Brain microvascular endothelial cell (primary cell): ENCODE measurements at regions not wholly inside any gene's neighbourhood (a gene's known extent, or its start where the extent isn't known, plus 50 kb on each side); places are given as distances from the start of the nearest gene placed in this dataset.

ENCODE experiments used
- DNase-seq: peaks from one replicate; pipeline ENCODE4 v3.0.0-alpha.2; 2020
- H3K27ac ChIP-seq: fragments of 250-450 bp; sonication (Bioruptor Pico); 2 replicates; pipeline ENCODE4 v1.5.1; 2020; ENCODE audit warnings: mild to moderate bottlenecking, moderate library complexity
- H3K27me3 ChIP-seq: fragments of 250-450 bp; sonication (Bioruptor Pico); replicated peaks from 2 replicates; pipeline ENCODE4 v1.5.1; 2020; ENCODE audit warnings: mild to moderate bottlenecking
- H3K36me3 ChIP-seq: fragments of 250-450 bp; sonication (Bioruptor Pico); replicated peaks from 2 replicates; pipeline ENCODE4 v1.5.1; 2020; ENCODE audit warnings: mild to moderate bottlenecking
- H3K4me3 ChIP-seq: 2 replicates; pipeline ENCODE4 v1.5.1; 2011; ENCODE audit warnings: low read depth, mild to moderate bottlenecking, control low read depth, low read length, moderate library complexity
- in situ Hi-C: cut with HindIII; loops from 2 replicates; pipeline ENCODE4 v1.10.0; 2017; ENCODE audit warnings: low sequenced_read_pairs, low pct_ligation_motif_present
- TF ChIP-seq, protein P1 (sequence below): IDR thresholded peaks from 2 replicates; pipeline ENCODE4 v1.5.1; 2011; ENCODE audit warnings: low read depth, mild to moderate bottlenecking, moderate library complexity, low read length, control low read depth, inconsistent platforms; ENCODE audit errors: missing control alignments

- in situ Hi-C loops = no loop called here
- H3K27me3 ChIP-seq = no peaks in the 10 kb centered on the region
- TF ChIP-seq, protein P1, sequence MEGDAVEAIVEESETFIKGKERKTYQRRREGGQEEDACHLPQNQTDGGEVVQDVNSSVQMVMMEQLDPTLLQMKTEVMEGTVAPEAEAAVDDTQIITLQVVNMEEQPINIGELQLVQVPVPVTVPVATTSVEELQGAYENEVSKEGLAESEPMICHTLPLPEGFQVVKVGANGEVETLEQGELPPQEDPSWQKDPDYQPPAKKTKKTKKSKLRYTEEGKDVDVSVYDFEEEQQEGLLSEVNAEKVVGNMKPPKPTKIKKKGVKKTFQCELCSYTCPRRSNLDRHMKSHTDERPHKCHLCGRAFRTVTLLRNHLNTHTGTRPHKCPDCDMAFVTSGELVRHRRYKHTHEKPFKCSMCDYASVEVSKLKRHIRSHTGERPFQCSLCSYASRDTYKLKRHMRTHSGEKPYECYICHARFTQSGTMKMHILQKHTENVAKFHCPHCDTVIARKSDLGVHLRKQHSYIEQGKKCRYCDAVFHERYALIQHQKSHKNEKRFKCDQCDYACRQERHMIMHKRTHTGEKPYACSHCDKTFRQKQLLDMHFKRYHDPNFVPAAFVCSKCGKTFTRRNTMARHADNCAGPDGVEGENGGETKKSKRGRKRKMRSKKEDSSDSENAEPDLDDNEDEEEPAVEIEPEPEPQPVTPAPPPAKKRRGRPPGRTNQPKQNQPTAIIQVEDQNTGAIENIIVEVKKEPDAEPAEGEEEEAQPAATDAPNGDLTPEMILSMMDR = no peak
- no peak overlapping the region for H3K4me3 ChIP-seq
- H3K27ac ChIP-seq = no peak overlapping the region
- DNase-seq = peak; percentile 20
- no peaks in the 10 kb centered on the region for H3K36me3 ChIP-seq
Measured at GRCh38 chr5:98700730-98701129, 72.7 kb upstream of the RGMB start.

GRCh38 chr5:98705841-98706240 is 67.6 kb upstream of the RGMB start:
- no peak for DNase-seq
- TF ChIP-seq, protein P1 = no peak
- in situ Hi-C loops = no loop called here

GRCh38 chr5:98709681-98710080 is 63.8 kb upstream of the RGMB start:
- no peaks in the 10 kb centered on the region for H3K27me3 ChIP-seq
- no peak overlapping the region for H3K4me3 ChIP-seq
- no peak for DNase-seq
- H3K27ac ChIP-seq = no peak overlapping the region
- in situ Hi-C loops = no loop called here
- TF ChIP-seq, protein P1 = no peak
- no peaks in the 10 kb centered on the region for H3K36me3 ChIP-seq

More at GRCh38 chr5:98705841-98706240, 67.6 kb upstream of the RGMB start:
- H3K36me3 ChIP-seq = no peaks in the 10 kb centered on the region
- no peaks in the 10 kb centered on the region for H3K27me3 ChIP-seq
- no peak overlapping the region for H3K27ac ChIP-seq
- H3K4me3 ChIP-seq = no peak overlapping the region

DNA sequence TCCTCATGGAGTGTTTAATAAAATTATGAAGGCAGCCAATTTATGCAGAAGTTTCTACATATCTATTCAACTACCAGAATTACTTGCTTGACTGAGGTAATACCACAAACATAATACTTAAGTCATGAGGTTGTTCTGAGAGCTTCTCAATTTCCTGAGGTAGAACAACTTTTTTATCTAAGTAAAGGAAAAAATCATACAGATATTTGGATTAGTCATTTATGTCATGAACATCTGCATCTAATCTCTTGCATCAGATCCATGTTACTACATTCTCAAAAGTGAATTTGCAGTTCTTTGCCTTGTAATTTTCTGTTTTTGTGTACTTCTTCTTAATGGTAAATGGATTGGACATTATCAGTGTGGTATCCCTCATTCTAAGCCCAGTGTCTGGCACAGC is 60.4 kb upstream of the RGMB start:
- Histone ChIP-seq H3K4me3 (no peak overlapping the region), H3K27me3 (no peaks in the 10 kb centered on the region), H3K27ac (peak overlapping the region; percentile 40), H3K36me3 (no peaks in the 10 kb centered on the region)
- TF ChIP-seq, protein P1 = no peak
- no peak for DNase-seq
- in situ Hi-C loops = no loop called here

- Histone ChIP-seq H3K4me3 (no peak overlapping the region), H3K27ac (no peak overlapping the region), H3K36me3 (no peaks in the 10 kb centered on the region), H3K27me3 (no peaks in the 10 kb centered on the region)
- no peak for DNase-seq
- in situ Hi-C loops = no loop called here
- TF ChIP-seq, protein P1 = no peak
Measured at GRCh38 chr5:98713856-98714255, 59.6 kb upstream of the RGMB start.

GRCh38 chr5:98714710-98715288 is 58.7 kb upstream of the RGMB start:
- Histone ChIP-seq H3K27ac (no peak overlapping the region), H3K4me3 (no peak overlapping the region), H3K27me3 (no peaks in the 10 kb centered on the region), H3K36me3 (no peaks in the 10 kb centered on the region)
- in situ Hi-C loops = no loop called here
- TF ChIP-seq, protein P1 = no peak
- no peak for DNase-seq
